ENCODE measurements at regions not wholly inside any gene's neighbourhood (a gene's known extent, or its start where the extent isn't known, plus 50 kb on each side); places are given as distances from the start of the nearest gene placed in this dataset.

GRCh38 chr17:72357764-72358365, 237.0 kb downstream of the SOX9 start:
- H3K9me3 Mint-ChIP-seq: no peaks in the 10 kb centered on the region
- H3K27me3 Mint-ChIP-seq (ENCODE audit: low read depth): peaks cover 3% of the 10 kb centered on the region; the same call in 1 of the 2 replicates
- no peak for ATAC-seq
- no peaks in the 10 kb centered on the region for H3K36me3 Mint-ChIP-seq
- CTCF ChIA-PET: interaction anchor here (0.6 to 0.9 kb wide), 2 partner anchors 73 to 104 kb away, joined by 3 read pairs; no protein-coding TSS in a partner anchor
- no peak overlapping the region for H3K27ac Mint-ChIP-seq
- H3K4me3 Mint-ChIP-seq: no peak overlapping the region
- DNase-seq (ENCODE audit: low spot score): no peak
- TF ChIP-seq GTF2I (CRISPR knock-in tag; conservative IDR thresholded peaks at IDR 0.05): no peak
- TF ChIP-seq ZNF263 (CRISPR knock-in tag; IDR thresholded peaks at IDR 0.05; ENCODE audit: low read depth): no peak
- no peak for TF ChIP-seq FOXP4 (CRISPR knock-in tag; IDR thresholded peaks at IDR 0.05)
- TF ChIP-seq ZMAT4 (CRISPR knock-in tag; IDR thresholded peaks at IDR 0.05): no peak
- TF ChIP-seq EMX1 (CRISPR knock-in tag; IDR thresholded peaks at IDR 0.05): no peak
- TF ChIP-seq USF2 (CRISPR knock-in tag; IDR thresholded peaks at IDR 0.05): no peak
- TF ChIP-seq ZNF219 (CRISPR knock-in tag; IDR thresholded peaks at IDR 0.05; ENCODE audit: borderline replicate concordance): no peak
- TF ChIP-seq MYBL2 (CRISPR knock-in tag; IDR thresholded peaks at IDR 0.05): no peak
- TF ChIP-seq E2F1 (CRISPR knock-in tag; IDR thresholded peaks at IDR 0.05): no peak
- no peak for TF ChIP-seq E2F5 (CRISPR knock-in tag; IDR thresholded peaks at IDR 0.05)
- TF ChIP-seq ELF4 (CRISPR knock-in tag; IDR thresholded peaks at IDR 0.05; ENCODE audit: low read depth): no peak
- no peak for TF ChIP-seq PRRX2 (CRISPR knock-in tag; IDR thresholded peaks at IDR 0.05)
- TF ChIP-seq IRF1 (CRISPR knock-in tag; IDR thresholded peaks at IDR 0.05): no peak
- no peak for TF ChIP-seq ZSCAN18 (CRISPR knock-in tag; IDR thresholded peaks at IDR 0.05)
- no peak for TF ChIP-seq JUN (CRISPR knock-in tag; IDR thresholded peaks at IDR 0.05)
- TF ChIP-seq ZBTB43 (CRISPR knock-in tag; IDR thresholded peaks at IDR 0.05): no peak
- no peak for TF ChIP-seq RELA (CRISPR knock-in tag; IDR thresholded peaks at IDR 0.05; ENCODE audit: borderline replicate concordance)
- TF ChIP-seq TCF7 (CRISPR knock-in tag; IDR thresholded peaks at IDR 0.05; ENCODE audit: low read depth): no peak
- POLR2A ChIA-PET: no interaction called here
- peaks cover 20% of the 10 kb centered on the region for H3K4me1 Mint-ChIP-seq

All from WTC11 (cell line).